ENCODE measurements at regions not wholly inside any gene's neighbourhood (a gene's known extent, or its start where the extent isn't known, plus 50 kb on each side); places are given as distances from the start of the nearest gene placed in this dataset.

- no peak for TF ChIP-seq NFAT5 (CRISPR knock-in tag; IDR thresholded peaks at IDR 0.05)
These were observed 888.7 kb downstream of the RAB28 start (continued) for GRCh38 chr4:12595489-12595888.

GRCh38 chr4:12588582-12588981 lies 895.6 kb downstream of the RAB28 start:
- intact Hi-C loops (cut with micrococcal nuclease; ENCODE audit: unreplicated experiment) (no loop called here), in situ Hi-C loops (cut with HindIII; ENCODE audit: extremely low pct_ligation_motif_present, low pct_unique_long_range_greater_than_20kb) (no loop called here)
- DNase-seq (ENCODE audit: low spot score): no peak
- TF ChIP-seq ZNF274 (CRISPR knock-in tag; IDR thresholded peaks at IDR 0.05): no peak
- BruUV-seq (replicated peaks): no TSS peak
- Histone ChIP-seq H3K9me3 (ENCODE audit: low read length) (peaks cover 5% of the 10 kb centered on the region; the same call in 1 of the 2 replicates), H3K27ac (ENCODE audit: extremely low read length, insufficient read depth, low read length) (no peak overlapping the region), H3K79me2 (ENCODE audit: insufficient read depth, low read length) (no peaks in the 10 kb centered on the region), H3K4me3 (replicated peaks in 1 of 3; ENCODE audit: insufficient read depth in 1 of 3, low read depth in 2 of 3, low read length in 3 of 3) (no peak overlapping the region), H3K36me3 (replicated peaks in 1 of 2; ENCODE audit: control insufficient read depth in 1 of 2, insufficient read depth in 2 of 2, low read length in 2 of 2) (no peaks in the 10 kb centered on the region), H3K4me2 (ENCODE audit: low read depth, low read length) (no peak overlapping the region), H3K4me1 (ENCODE audit: insufficient read depth, low read length) (0 out of 2 replicates have a peak, but pooled peaks cover 7% of the 10 kb centered on the region), H4K20me1 (ENCODE audit: insufficient read depth, low read length) (no peaks in the 10 kb centered on the region), H3K9ac (ENCODE audit: insufficient read depth, low read depth, low read length) (no peak overlapping the region), H2AFZ (ENCODE audit: low read length) (no peak overlapping the region), H3K27me3 (ENCODE audit: control insufficient read depth in 1 of 2, insufficient read depth in 2 of 2, low read length in 2 of 2) (no peaks in the 10 kb centered on the region)
- FAIRE-seq: no peak
- ChIA-PET POLR2A (no interaction called here), CTCF (ENCODE audit: low intra/inter-chr PET ratio, low total read pairs) (no interaction called here)
- ATAC-seq: no peak

All from HepG2 (cell line).